ENCODE measurements at regions not wholly inside any gene's neighbourhood (a gene's known extent, or its start where the extent isn't known, plus 50 kb on each side); places are given as distances from the start of the nearest gene placed in this dataset.

GRCh38 chr2:43000242-43001054 is 208.1 kb upstream of the HAAO start:
- ChIA-PET CTCF (no interaction called here), RAD21 (ENCODE audit: low non-redundant PET in 1 of 2, low total read pairs in 2 of 2, uncharacterized antibody in 2 of 2, unreplicated experiment in 2 of 2) (no interaction called here), POLR2A (no interaction called here)
- H3K9me2 ChIP-seq (ENCODE audit: insufficient read depth) = no peaks in the 10 kb centered on the region
- no peak overlapping the region for H3K9ac ChIP-seq (ENCODE audit: low read length)
- H3K79me2 ChIP-seq (ENCODE audit: insufficient read depth, low read length) = no peaks in the 10 kb centered on the region
- no peak for TF ChIP-seq POLR2A (IDR thresholded peaks at IDR 0.05; ENCODE audit: borderline replicate concordance, extremely low read depth, insufficient read depth, insufficient read length)
- no peak for TF ChIP-seq YY1 (IDR thresholded peaks at IDR 0.05; ENCODE audit: extremely low read depth, insufficient replicate concordance, low read depth, low read length)
- no peak for TF ChIP-seq CEBPB (IDR thresholded peaks at IDR 0.05; ENCODE audit: low read depth)
- no peak for TF ChIP-seq EZH2 (IDR thresholded peaks at IDR 0.05)
- TF ChIP-seq JUND (IDR thresholded peaks at IDR 0.05) = no peak
- TF ChIP-seq FOSL1 (IDR thresholded peaks at IDR 0.05; ENCODE audit: low read depth) = no peak
- no peak for TF ChIP-seq EZH2phosphoT487 (IDR thresholded peaks at IDR 0.05; ENCODE audit: borderline replicate concordance)
- TF ChIP-seq RAD21 (IDR thresholded peaks at IDR 0.05; ENCODE audit: low read depth) = no peak
- TF ChIP-seq, protein P1, sequence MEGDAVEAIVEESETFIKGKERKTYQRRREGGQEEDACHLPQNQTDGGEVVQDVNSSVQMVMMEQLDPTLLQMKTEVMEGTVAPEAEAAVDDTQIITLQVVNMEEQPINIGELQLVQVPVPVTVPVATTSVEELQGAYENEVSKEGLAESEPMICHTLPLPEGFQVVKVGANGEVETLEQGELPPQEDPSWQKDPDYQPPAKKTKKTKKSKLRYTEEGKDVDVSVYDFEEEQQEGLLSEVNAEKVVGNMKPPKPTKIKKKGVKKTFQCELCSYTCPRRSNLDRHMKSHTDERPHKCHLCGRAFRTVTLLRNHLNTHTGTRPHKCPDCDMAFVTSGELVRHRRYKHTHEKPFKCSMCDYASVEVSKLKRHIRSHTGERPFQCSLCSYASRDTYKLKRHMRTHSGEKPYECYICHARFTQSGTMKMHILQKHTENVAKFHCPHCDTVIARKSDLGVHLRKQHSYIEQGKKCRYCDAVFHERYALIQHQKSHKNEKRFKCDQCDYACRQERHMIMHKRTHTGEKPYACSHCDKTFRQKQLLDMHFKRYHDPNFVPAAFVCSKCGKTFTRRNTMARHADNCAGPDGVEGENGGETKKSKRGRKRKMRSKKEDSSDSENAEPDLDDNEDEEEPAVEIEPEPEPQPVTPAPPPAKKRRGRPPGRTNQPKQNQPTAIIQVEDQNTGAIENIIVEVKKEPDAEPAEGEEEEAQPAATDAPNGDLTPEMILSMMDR (IDR thresholded peaks at IDR 0.05 in 2 of 3, conservative IDR thresholded peaks at IDR 0.05 in 1 of 3; ENCODE audit: borderline replicate concordance in 1 of 3, insufficient read depth in 1 of 3, low read depth in 2 of 3, low read length in 2 of 3) = no peak
- TF ChIP-seq EGR1 (IDR thresholded peaks at IDR 0.05; ENCODE audit: low read depth) = no peak
- no peak for TF ChIP-seq REST (IDR thresholded peaks at IDR 0.05; ENCODE audit: low read depth)
- no peak for TF ChIP-seq SIN3A (IDR thresholded peaks at IDR 0.05; ENCODE audit: low read depth)
- no peaks in the 10 kb centered on the region for H4K20me1 ChIP-seq (ENCODE audit: insufficient read depth)
- intact Hi-C loops (cut with micrococcal nuclease) = no loop called here
- no peak overlapping the region for H3K27ac ChIP-seq (ENCODE audit: low read depth, low read length)
- no peaks in the 10 kb centered on the region for H3K4me1 ChIP-seq (ENCODE audit: control insufficient read depth in 1 of 2, insufficient read depth in 2 of 2, low read length in 2 of 2)
- no TSS peak for BruUV-seq (replicated peaks)
- ATAC-seq (no peak), DNase-seq (ENCODE audit: low read depth, low spot score) (no peak)
- no peaks in the 10 kb centered on the region for H3K36me3 ChIP-seq (ENCODE audit: control insufficient read depth in 1 of 2, insufficient read depth in 2 of 2, low read length in 2 of 2)
- no peaks in the 10 kb centered on the region for H3K27me3 ChIP-seq (ENCODE audit: insufficient read depth, low read length)
- H2AFZ ChIP-seq (ENCODE audit: low read depth, low read length, poor library complexity, severe bottlenecking) = no peak overlapping the region
- H3K9me3 ChIP-seq (ENCODE audit: control insufficient read depth in 1 of 2, insufficient read depth in 1 of 2, low read depth in 1 of 2, low read length in 2 of 2) = no peaks in the 10 kb centered on the region
- no peak overlapping the region for H3K4me3 ChIP-seq (replicated peaks in 1 of 2; ENCODE audit: low read depth in 1 of 2, low read length in 2 of 2)
- H3K4me2 ChIP-seq (ENCODE audit: low read length) = no peak overlapping the region
